ENCODE measurements at regions not wholly inside any gene's neighbourhood (a gene's known extent, or its start where the extent isn't known, plus 50 kb on each side); places are given as distances from the start of the nearest gene placed in this dataset.

DNA sequence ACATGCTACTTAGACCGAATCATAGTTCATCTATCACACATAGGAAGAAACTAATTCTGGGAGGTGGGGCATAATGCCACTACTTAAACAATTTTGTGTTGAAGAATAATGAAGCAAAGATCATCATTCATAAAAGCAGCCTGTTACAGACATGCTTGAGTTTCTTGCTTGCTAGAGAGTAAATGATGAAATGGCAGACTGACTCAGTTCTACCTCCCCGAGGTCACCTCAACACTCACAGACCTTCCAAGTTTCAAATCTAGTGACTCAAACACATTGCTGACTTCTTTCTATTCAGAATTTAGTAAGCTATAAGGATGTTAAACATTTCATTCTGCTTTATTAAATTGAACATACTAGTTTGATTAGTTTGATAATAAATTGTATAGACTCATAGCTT, 636.5 kb upstream of the FRG1 start:
- no peak for TF ChIP-seq FOXP2 (optimal IDR thresholded peaks at IDR 0.05; ENCODE audit: borderline replicate concordance, extremely low read depth, extremely low read length, insufficient read depth)
- TF ChIP-seq SIN3A (IDR thresholded peaks at IDR 0.05; ENCODE audit: borderline replicate concordance, insufficient read depth, low read length) = no peak
- TF ChIP-seq TAF1 (IDR thresholded peaks at IDR 0.05; ENCODE audit: borderline replicate concordance, insufficient read depth, low read length) = no peak
- TF ChIP-seq, protein P1, sequence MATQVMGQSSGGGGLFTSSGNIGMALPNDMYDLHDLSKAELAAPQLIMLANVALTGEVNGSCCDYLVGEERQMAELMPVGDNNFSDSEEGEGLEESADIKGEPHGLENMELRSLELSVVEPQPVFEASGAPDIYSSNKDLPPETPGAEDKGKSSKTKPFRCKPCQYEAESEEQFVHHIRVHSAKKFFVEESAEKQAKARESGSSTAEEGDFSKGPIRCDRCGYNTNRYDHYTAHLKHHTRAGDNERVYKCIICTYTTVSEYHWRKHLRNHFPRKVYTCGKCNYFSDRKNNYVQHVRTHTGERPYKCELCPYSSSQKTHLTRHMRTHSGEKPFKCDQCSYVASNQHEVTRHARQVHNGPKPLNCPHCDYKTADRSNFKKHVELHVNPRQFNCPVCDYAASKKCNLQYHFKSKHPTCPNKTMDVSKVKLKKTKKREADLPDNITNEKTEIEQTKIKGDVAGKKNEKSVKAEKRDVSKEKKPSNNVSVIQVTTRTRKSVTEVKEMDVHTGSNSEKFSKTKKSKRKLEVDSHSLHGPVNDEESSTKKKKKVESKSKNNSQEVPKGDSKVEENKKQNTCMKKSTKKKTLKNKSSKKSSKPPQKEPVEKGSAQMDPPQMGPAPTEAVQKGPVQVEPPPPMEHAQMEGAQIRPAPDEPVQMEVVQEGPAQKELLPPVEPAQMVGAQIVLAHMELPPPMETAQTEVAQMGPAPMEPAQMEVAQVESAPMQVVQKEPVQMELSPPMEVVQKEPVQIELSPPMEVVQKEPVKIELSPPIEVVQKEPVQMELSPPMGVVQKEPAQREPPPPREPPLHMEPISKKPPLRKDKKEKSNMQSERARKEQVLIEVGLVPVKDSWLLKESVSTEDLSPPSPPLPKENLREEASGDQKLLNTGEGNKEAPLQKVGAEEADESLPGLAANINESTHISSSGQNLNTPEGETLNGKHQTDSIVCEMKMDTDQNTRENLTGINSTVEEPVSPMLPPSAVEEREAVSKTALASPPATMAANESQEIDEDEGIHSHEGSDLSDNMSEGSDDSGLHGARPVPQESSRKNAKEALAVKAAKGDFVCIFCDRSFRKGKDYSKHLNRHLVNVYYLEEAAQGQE (IDR thresholded peaks at IDR 0.05; ENCODE audit: insufficient read depth in 1 of 2, low read depth in 2 of 2, low read length in 2 of 2) = no peak
- TF ChIP-seq POLR2AphosphoS5 (IDR thresholded peaks at IDR 0.05; ENCODE audit: low read depth, low read length) = no peak

DNA sequence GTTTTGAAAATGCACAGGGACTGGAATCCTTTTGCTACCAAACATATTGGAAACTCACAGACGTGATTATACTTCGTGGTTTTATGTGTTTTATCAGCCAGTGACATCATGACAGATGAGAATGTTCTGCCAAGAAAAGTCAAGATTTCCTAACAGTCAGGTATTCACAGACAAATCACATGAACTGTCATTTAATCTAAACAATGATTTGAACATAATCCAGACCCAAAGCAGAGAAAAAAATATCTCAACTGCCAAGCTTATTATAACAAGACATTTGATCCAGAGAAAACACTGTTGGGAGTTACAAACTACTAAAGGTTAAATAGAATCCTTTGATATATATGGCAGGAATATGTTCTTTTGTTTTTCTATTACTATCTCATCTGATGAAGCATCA, 635.9 kb upstream of the FRG1 start:
- TF ChIP-seq POLR2AphosphoS5 (IDR thresholded peaks at IDR 0.05; ENCODE audit: low read depth, low read length) (no peak), TAF1 (IDR thresholded peaks at IDR 0.05; ENCODE audit: borderline replicate concordance, insufficient read depth, low read length) (no peak), FOXP2 (optimal IDR thresholded peaks at IDR 0.05; ENCODE audit: borderline replicate concordance, extremely low read depth, extremely low read length, insufficient read depth) (no peak), SIN3A (IDR thresholded peaks at IDR 0.05; ENCODE audit: borderline replicate concordance, insufficient read depth, low read length) (no peak)
- TF ChIP-seq, protein P1 (IDR thresholded peaks at IDR 0.05; ENCODE audit: insufficient read depth in 1 of 2, low read depth in 2 of 2, low read length in 2 of 2) = no peak

DNA sequence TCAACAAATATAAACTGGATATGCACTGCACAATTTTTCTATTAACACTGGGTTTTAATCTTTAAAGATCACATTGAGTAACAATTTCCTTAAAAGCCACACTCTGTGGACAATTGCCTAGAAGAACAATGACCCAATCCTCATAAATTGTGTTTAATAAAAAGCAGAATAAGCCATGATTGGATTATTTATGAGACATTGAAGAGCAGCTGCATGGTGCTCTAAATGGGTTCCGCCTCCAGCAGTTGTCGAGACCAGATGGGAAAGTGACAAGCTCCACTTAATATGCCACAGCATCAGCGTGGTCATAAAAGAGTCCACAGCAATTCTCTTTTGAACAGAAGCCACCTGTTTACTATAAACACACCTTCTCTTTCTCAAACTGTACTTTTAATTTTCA, 635.2 kb upstream of the FRG1 start:
- TF ChIP-seq, protein P1 (IDR thresholded peaks at IDR 0.05; ENCODE audit: insufficient read depth in 1 of 2, low read depth in 2 of 2, low read length in 2 of 2) = no peak
- no peak for TF ChIP-seq SIN3A (IDR thresholded peaks at IDR 0.05; ENCODE audit: borderline replicate concordance, insufficient read depth, low read length)
- no peak for TF ChIP-seq TAF1 (IDR thresholded peaks at IDR 0.05; ENCODE audit: borderline replicate concordance, insufficient read depth, low read length)
- no peak for TF ChIP-seq POLR2AphosphoS5 (IDR thresholded peaks at IDR 0.05; ENCODE audit: low read depth, low read length)
- no peak for TF ChIP-seq FOXP2 (optimal IDR thresholded peaks at IDR 0.05; ENCODE audit: borderline replicate concordance, extremely low read depth, extremely low read length, insufficient read depth)

DNA sequence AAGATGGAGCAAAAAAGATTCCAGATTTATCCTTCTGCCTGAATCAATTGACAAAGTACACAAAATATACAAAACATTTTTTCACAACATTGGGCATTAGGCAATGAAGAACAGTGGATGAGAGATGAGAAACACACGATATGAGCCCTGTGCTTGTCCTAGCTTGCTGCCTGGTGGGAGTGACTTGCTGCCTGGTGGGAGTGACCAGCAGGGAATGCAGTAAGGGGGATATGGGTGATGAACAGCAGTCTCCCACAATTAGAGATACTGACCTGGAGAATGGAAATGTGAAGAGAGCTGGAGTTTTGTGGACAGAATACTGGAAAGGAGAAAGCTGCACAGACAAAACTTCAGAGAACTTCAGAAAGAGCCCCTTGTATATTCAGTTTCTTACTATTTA, 629.4 kb upstream of the FRG1 start:
- TF ChIP-seq SIN3A (IDR thresholded peaks at IDR 0.05; ENCODE audit: borderline replicate concordance, insufficient read depth, low read length) = no peak
- TF ChIP-seq, protein P1 (IDR thresholded peaks at IDR 0.05; ENCODE audit: insufficient read depth in 1 of 2, low read depth in 2 of 2, low read length in 2 of 2) = no peak
- no peak for TF ChIP-seq POLR2AphosphoS5 (IDR thresholded peaks at IDR 0.05; ENCODE audit: low read depth, low read length)
- TF ChIP-seq TAF1 (IDR thresholded peaks at IDR 0.05; ENCODE audit: borderline replicate concordance, insufficient read depth, low read length) = no peak
- no peak for TF ChIP-seq FOXP2 (optimal IDR thresholded peaks at IDR 0.05; ENCODE audit: borderline replicate concordance, extremely low read depth, extremely low read length, insufficient read depth)

DNA sequence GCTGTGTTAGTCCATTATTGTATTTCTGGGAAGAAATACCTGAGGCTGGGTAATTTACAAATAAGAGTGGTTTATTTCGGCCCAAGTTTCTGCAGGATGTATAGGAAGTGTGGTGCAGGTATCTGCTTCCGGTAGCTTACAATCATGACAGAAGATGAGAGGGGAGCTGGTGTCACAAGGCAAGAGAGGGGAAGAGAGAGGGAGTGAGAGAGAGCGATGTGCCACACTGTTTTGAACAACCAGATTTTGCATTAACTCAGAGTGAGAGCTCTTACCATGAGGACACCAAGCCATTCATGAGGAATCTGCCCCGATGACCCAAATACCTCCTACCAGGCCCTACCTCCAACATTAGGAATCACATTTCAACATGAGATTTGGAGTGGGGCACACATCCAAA, 627.6 kb upstream of the FRG1 start:
- TF ChIP-seq, protein P1 (IDR thresholded peaks at IDR 0.05; ENCODE audit: insufficient read depth in 1 of 2, low read depth in 2 of 2, low read length in 2 of 2) = no peak
- TF ChIP-seq SIN3A (IDR thresholded peaks at IDR 0.05; ENCODE audit: borderline replicate concordance, insufficient read depth, low read length) (no peak), FOXP2 (optimal IDR thresholded peaks at IDR 0.05; ENCODE audit: borderline replicate concordance, extremely low read depth, extremely low read length, insufficient read depth) (no peak), POLR2AphosphoS5 (IDR thresholded peaks at IDR 0.05; ENCODE audit: low read depth, low read length) (no peak), TAF1 (IDR thresholded peaks at IDR 0.05; ENCODE audit: borderline replicate concordance, insufficient read depth, low read length) (no peak)
